Fibroblast of lung (primary cell): ENCODE measurements at regions not wholly inside any gene's neighbourhood (a gene's known extent, or its start where the extent isn't known, plus 50 kb on each side); places are given as distances from the start of the nearest gene placed in this dataset.

Source experiments
- EZH2 ChIP-seq: IDR thresholded peaks from 2 replicates; pipeline ENCODE4 v1.5.1; 2012; ENCODE audit warnings: low read length, control low read depth, mild to moderate bottlenecking; ENCODE audit errors: missing control alignments
- TF ChIP-seq, protein P1 (sequence below), 2 donors: IDR thresholded peaks in 1 of 2; conservative IDR thresholded peaks in 1 of 2; 1 replicate in 1 of 2; 2 replicates in 1 of 2; pipeline ENCODE4 v1.5.1; 2011 to 2012; ENCODE audit warnings: low read length in 2 of 2, control low read depth in 1 of 2, inconsistent platforms in 1 of 2, low read depth in 1 of 2, mild to moderate bottlenecking in 1 of 2

- TF ChIP-seq EZH2 = no peak
- TF ChIP-seq, protein P1, sequence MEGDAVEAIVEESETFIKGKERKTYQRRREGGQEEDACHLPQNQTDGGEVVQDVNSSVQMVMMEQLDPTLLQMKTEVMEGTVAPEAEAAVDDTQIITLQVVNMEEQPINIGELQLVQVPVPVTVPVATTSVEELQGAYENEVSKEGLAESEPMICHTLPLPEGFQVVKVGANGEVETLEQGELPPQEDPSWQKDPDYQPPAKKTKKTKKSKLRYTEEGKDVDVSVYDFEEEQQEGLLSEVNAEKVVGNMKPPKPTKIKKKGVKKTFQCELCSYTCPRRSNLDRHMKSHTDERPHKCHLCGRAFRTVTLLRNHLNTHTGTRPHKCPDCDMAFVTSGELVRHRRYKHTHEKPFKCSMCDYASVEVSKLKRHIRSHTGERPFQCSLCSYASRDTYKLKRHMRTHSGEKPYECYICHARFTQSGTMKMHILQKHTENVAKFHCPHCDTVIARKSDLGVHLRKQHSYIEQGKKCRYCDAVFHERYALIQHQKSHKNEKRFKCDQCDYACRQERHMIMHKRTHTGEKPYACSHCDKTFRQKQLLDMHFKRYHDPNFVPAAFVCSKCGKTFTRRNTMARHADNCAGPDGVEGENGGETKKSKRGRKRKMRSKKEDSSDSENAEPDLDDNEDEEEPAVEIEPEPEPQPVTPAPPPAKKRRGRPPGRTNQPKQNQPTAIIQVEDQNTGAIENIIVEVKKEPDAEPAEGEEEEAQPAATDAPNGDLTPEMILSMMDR (conservative IDR thresholded peaks at IDR 0.05 in 1 of 2, IDR thresholded peaks at IDR 0.05 in 1 of 2; ENCODE audit: low read depth in 1 of 2, low read length in 2 of 2) = no peak
These were observed 58.3 kb upstream of the CPOX start for GRCh38 chr3:98651780-98652077.
